Panc1 (cell line): ENCODE measurements at regions not wholly inside any gene's neighbourhood (a gene's known extent, or its start where the extent isn't known, plus 50 kb on each side); places are given as distances from the start of the nearest gene placed in this dataset.

Experiments
- ATAC-seq: fragments of 200-7000 bp; cut with Tn5 transposase; 2 replicates; pipeline ENCODE4 v1.9.1; 2020; ENCODE audit warnings: mild to moderate bottlenecking, moderate library complexity
- BruUV-seq: library from RNA; stranded (reverse); fragments of 400-500 nt; replicated peaks from 2 replicates; lab custom pipeline; 2021; lab: Mats Ljungman, UMichigan
- CTCF ChIA-PET: fragments of 300-600 bp; sonication (Branson Sonifier 250); formaldehyde crosslinking; loops from one replicate; lab custom pipeline; 2022; ENCODE audit warnings: antibody characterized with exemption; lab: Charles Lee
- POLR2A ChIA-PET: fragments of 300-600 bp; sonication (Branson Sonifier 250); formaldehyde crosslinking; loops from one replicate; lab custom pipeline; 2022; ENCODE audit warnings: antibody characterized with exemption; lab: Charles Lee
- DNase-seq: peaks from one replicate; pipeline ENCODE4 v3.0.0-alpha.2; 2010; ENCODE audit warnings: low read depth, low spot score
- H3K27ac ChIP-seq: 2 replicates; pipeline ENCODE4 v1.5.1; 2011; ENCODE audit warnings: mild to moderate bottlenecking, low read length, inconsistent platforms
- H3K27me3 ChIP-seq: fragments of 200-500 bp; sonication (Bioruptor generic); 2 replicates; pipeline ENCODE4 v1.6.0; 2014; ENCODE audit warnings: low read length, inconsistent platforms; ENCODE audit not compliant: control insufficient read depth, insufficient read depth
- H3K36me3 ChIP-seq: fragments of 200-500 bp; sonication (Bioruptor generic); 2 replicates; pipeline ENCODE4 v1.5.1; 2014; ENCODE audit warnings: inconsistent platforms, mild to moderate bottlenecking, low read length, moderate library complexity; ENCODE audit not compliant: control insufficient read depth, insufficient read depth
- H3K4me1 ChIP-seq: 2 replicates; pipeline ENCODE4 v1.5.1; 2011; ENCODE audit warnings: inconsistent platforms, mild to moderate bottlenecking, low read length, moderate library complexity; ENCODE audit not compliant: control insufficient read depth, insufficient read depth
- H3K4me3 ChIP-seq, 2 experiments: 2 replicates each; pipeline ENCODE4 v1.5.1; 2011 to 2012; ENCODE audit warnings: low read depth in 2 of 2, low read length in 2 of 2, mild to moderate bottlenecking in 2 of 2, inconsistent platforms in 1 of 2, moderate library complexity in 1 of 2
- H3K9me3 ChIP-seq: fragments of 200-500 bp; sonication (Bioruptor generic); 2 replicates; pipeline ENCODE4 v1.5.1; 2014; ENCODE audit warnings: low read depth, mild to moderate bottlenecking, inconsistent platforms, low read length, moderate library complexity; ENCODE audit not compliant: control insufficient read depth, insufficient read depth
- CTCF ChIP-seq: fragments of 450-650 bp; IDR thresholded peaks from 2 replicates; pipeline ENCODE4 v1.5.1; 2017; ENCODE audit warnings: mild to moderate bottlenecking
- POLR2AphosphoS5 ChIP-seq: IDR thresholded peaks from 2 replicates; pipeline ENCODE4 v1.6.1; 2012; ENCODE audit warnings: mild to moderate bottlenecking, low read depth, low read length, moderate library complexity
- REST ChIP-seq, 2 experiments: IDR thresholded peaks; 2 replicates each; pipeline ENCODE4 v1.6.1; 2011 to 2012; ENCODE audit warnings: low read depth in 2 of 2, control low read depth in 1 of 2, low read length in 1 of 2, mild to moderate bottlenecking in 1 of 2, moderate library complexity in 1 of 2; ENCODE audit not compliant: insufficient read depth in 1 of 2
- SIN3A ChIP-seq: IDR thresholded peaks from 2 replicates; pipeline ENCODE4 v1.6.1; 2012; ENCODE audit warnings: low read depth, mild to moderate bottlenecking, low read length, moderate library complexity, borderline replicate concordance; ENCODE audit not compliant: insufficient read depth
- TCF7L2 ChIP-seq: IDR thresholded peaks from 2 replicates; pipeline ENCODE4 v1.6.1; 2011; ENCODE audit warnings: mild to moderate bottlenecking, low read depth, low read length, inconsistent platforms
- in situ Hi-C: cut with HindIII; loops from 2 replicates; pipeline ENCODE4 v1.10.0; 2016; ENCODE audit warnings: low sequenced_read_pairs, low pct_unique_long_range_greater_than_20kb
- intact Hi-C: fragments of 100-400 bp; cut with micrococcal nuclease; formaldehyde crosslinking; loops from one replicate; pipeline ENCODE4 v1.10.0; 2022; ENCODE audit not compliant: unreplicated experiment

- in situ Hi-C loops (no loop called here), intact Hi-C loops (no loop called here)
- ATAC-seq (no peak), DNase-seq (no peak)
- H3K27ac ChIP-seq: no peak overlapping the region
- ChIA-PET POLR2A (no interaction called here), CTCF (interaction anchor here (0.6 kb wide), 1 partner anchor 1372 kb away, joined by 3 read pairs; no protein-coding TSS in a partner anchor)
- no peak overlapping the region for H3K4me3 ChIP-seq
- no peaks in the 10 kb centered on the region for H3K4me1 ChIP-seq
- no peaks in the 10 kb centered on the region for H3K36me3 ChIP-seq
- no peak for TF ChIP-seq TCF7L2
- TF ChIP-seq CTCF: no peak
- no peak for TF ChIP-seq REST (IDR thresholded peaks at IDR 0.05; ENCODE audit: insufficient read depth in 1 of 2, low read depth in 2 of 2, low read length in 1 of 2)
- no peak for TF ChIP-seq POLR2AphosphoS5
- TF ChIP-seq SIN3A: no peak
- no TSS peak for BruUV-seq
- no peaks in the 10 kb centered on the region for H3K27me3 ChIP-seq
- no peaks in the 10 kb centered on the region for H3K9me3 ChIP-seq
These were observed 741.3 kb upstream of the FZD8 start for GRCh38 chr10:36383349-36383748.

GRCh38 chr10:36381748-36382147, 739.7 kb upstream of the FZD8 start:
- Histone ChIP-seq H3K9me3 (no peaks in the 10 kb centered on the region), H3K27ac (no peak overlapping the region), H3K27me3 (no peaks in the 10 kb centered on the region), H3K4me1 (no peaks in the 10 kb centered on the region), H3K4me3 (no peak overlapping the region), H3K36me3 (no peaks in the 10 kb centered on the region)
- ATAC-seq: no peak
- BruUV-seq: no TSS peak
- no peak for DNase-seq
- POLR2A ChIA-PET: no interaction called here
- in situ Hi-C loops (no loop called here), intact Hi-C loops (no loop called here)
- TF ChIP-seq SIN3A (no peak), REST (IDR thresholded peaks at IDR 0.05; ENCODE audit: insufficient read depth in 1 of 2, low read depth in 2 of 2, low read length in 1 of 2) (no peak), CTCF (no peak), TCF7L2 (no peak), POLR2AphosphoS5 (no peak)
- CTCF ChIA-PET: no interaction called here
